ENCODE measurements at regions not wholly inside any gene's neighbourhood (a gene's known extent, or its start where the extent isn't known, plus 50 kb on each side); places are given as distances from the start of the nearest gene placed in this dataset.
A peak's percentile ranks its signal among the peaks of the same experiment; 100 is the strongest.

GRCh38 chr20:11017446-11017845 is 343.6 kb upstream of the JAG1 start:
- Histone ChIP-seq H3K27me3 (no peaks in the 10 kb centered on the region), H3K27ac (no peak overlapping the region), H3K9me3 (no peaks in the 10 kb centered on the region), H3K36me3 (no peaks in the 10 kb centered on the region), H3K4me1 (peaks cover 0 to 18% (median 2%) of the 10 kb centered on the region in 12 donors), H3K4me3 (no peak overlapping the region)
- WGBS, 4 donors: 74 to 85% (median 84%) methylated on average over 4 of the region's 4 CpGs
- TF ChIP-seq POLR2A (IDR thresholded peaks at IDR 0.05): no peak
- ATAC-seq (no peak), DNase-seq (no peak)
- intact Hi-C loops (cut with DNase I): no loop called here

DNA sequence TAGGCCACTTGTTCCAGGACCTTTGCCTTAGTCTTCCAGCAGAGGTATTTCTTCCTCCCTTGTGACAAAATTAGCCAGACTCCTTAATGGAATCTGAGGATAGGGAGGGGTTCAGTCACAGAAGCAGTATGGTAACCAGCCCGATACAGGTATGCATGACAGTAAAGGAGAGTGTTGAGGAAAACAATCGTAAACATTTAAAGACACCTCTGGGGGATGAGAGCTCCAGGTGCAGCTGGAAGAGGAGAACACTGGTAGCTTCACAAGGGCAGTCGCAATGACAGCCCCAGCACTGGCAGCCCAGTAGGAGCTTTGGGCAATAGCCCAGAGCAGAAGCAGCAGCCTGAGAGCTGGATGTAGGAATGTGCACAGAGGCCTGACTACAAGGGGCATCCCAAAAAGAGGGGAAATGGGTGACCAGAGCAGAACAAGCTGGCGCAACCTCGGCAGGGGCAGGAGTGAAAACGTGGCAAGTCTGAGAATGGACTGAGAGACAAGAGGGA is 344.9 kb upstream of the JAG1 start:
- Histone ChIP-seq H3K9me3 (peaks cover 0 to 5% (median 0%) of the 10 kb centered on the region in 12 donors), H3K27me3 (no peaks in the 10 kb centered on the region), H3K27ac (no peak overlapping the region), H3K4me3 (no peak overlapping the region), H3K36me3 (no peaks in the 10 kb centered on the region), H3K4me1 (peaks cover 0 to 6% (median 0%) of the 10 kb centered on the region in 12 donors)
- no peak for TF ChIP-seq CTCF (IDR thresholded peaks at IDR 0.05)
- TF ChIP-seq POLR2A (IDR thresholded peaks at IDR 0.05): no peak
- WGBS, 4 donors: 78 to 87% (median 83%) methylated on average over 6 of the region's 6 CpGs
- DNase-seq: peak in 1 of 5 donors; percentile 36
- intact Hi-C loops (cut with DNase I): no loop called here
- peak in 2 of 4 donors; percentile 38 to 49 for ATAC-seq

DNA sequence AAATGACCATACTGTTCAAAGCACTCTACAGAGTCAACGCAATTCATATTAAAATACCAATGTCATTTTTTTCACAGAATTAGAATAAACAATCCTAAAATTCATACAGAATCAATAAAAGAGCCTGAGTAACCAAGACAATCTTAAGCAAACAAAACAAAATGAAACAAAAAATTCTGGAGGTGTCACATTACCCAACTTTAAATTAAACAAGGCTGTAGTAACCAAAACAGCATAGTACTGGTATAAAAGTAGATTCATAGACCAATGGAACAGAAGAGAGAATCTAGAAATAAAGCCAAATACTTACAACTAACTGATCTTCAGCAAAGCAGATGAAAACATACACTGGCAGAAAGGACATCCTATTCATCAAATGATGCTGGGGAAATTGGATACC is 346.9 kb upstream of the JAG1 start:
- TF ChIP-seq CTCF (IDR thresholded peaks at IDR 0.05): no peak
- TF ChIP-seq POLR2A (IDR thresholded peaks at IDR 0.05): no peak
- Histone ChIP-seq H3K27me3 (no peaks in the 10 kb centered on the region), H3K27ac (no peak overlapping the region), H3K9me3 (peaks cover 0 to 19% (median 0%) of the 10 kb centered on the region in 12 donors), H3K4me3 (no peak overlapping the region), H3K4me1 (no peaks in the 10 kb centered on the region), H3K36me3 (no peaks in the 10 kb centered on the region)
- intact Hi-C loops (cut with DNase I): no loop called here
- DNase-seq (no peak), ATAC-seq (no peak)
- 92 to 96% (median 94%) methylated on average over 1 of the region's 1 CpG for whole genome bisulfite sequencing, 4 donors

DNA sequence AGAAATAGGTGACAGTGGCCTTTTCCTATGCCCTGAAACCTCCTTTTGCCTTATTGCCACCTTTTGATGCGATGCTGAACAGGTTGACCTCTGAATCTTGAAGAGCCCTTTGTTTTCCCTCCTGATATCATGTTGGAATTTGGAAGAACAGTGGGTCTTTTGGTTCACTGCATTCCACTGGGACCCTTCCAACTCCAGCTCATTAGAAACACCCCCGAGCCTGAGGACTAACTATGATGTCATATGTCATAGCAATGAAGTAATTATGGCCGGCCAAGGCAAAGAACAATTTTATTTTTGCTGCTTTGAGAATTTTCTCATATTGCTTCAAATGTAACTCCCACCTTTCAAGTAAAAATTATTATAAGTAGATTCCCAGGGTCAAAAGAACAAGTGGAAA is 353.4 kb upstream of the JAG1 start:
- Histone ChIP-seq H3K4me1 (no peaks in the 10 kb centered on the region), H3K36me3 (no peaks in the 10 kb centered on the region), H3K9me3 (peaks cover 0 to 21% (median 0%) of the 10 kb centered on the region in 12 donors), H3K27me3 (no peaks in the 10 kb centered on the region), H3K27ac (no peak overlapping the region), H3K4me3 (no peak overlapping the region)
- intact Hi-C loops (cut with DNase I): no loop called here
- ATAC-seq: no peak
- DNase-seq: no peak
- 79 to 84% (median 82%) methylated on average over 3 of the region's 3 CpGs for WGBS, 4 donors
- no peak for TF ChIP-seq POLR2A (IDR thresholded peaks at IDR 0.05)
- no peak for TF ChIP-seq CTCF (IDR thresholded peaks at IDR 0.05)

- WGBS, 4 donors: 98 to 100% (median 99%) methylated on average over 2 of the region's 2 CpGs
- H3K9me3 ChIP-seq: peaks cover 0 to 6% (median 0%) of the 10 kb centered on the region in 12 donors
- intact Hi-C loops (cut with DNase I): no loop called here
- H3K4me1 ChIP-seq: no peaks in the 10 kb centered on the region
- DNase-seq: no peak
- no peak for ATAC-seq
- no peak overlapping the region for H3K27ac ChIP-seq
- no peaks in the 10 kb centered on the region for H3K36me3 ChIP-seq
- H3K27me3 ChIP-seq: no peaks in the 10 kb centered on the region
- no peak for TF ChIP-seq POLR2A (IDR thresholded peaks at IDR 0.05)
- H3K4me3 ChIP-seq: no peak overlapping the region
Observed at GRCh38 chr20:11030351-11030750, 356.6 kb upstream of the JAG1 start.
